ENCODE measurements at regions not wholly inside any gene's neighbourhood (a gene's known extent, or its start where the extent isn't known, plus 50 kb on each side); places are given as distances from the start of the nearest gene placed in this dataset.
"Not testable (repeated sequence)": the region's sequence is repeated elsewhere in the genome, so short reads cannot be mapped to it uniquely, and the experiment has no call there.

DNA sequence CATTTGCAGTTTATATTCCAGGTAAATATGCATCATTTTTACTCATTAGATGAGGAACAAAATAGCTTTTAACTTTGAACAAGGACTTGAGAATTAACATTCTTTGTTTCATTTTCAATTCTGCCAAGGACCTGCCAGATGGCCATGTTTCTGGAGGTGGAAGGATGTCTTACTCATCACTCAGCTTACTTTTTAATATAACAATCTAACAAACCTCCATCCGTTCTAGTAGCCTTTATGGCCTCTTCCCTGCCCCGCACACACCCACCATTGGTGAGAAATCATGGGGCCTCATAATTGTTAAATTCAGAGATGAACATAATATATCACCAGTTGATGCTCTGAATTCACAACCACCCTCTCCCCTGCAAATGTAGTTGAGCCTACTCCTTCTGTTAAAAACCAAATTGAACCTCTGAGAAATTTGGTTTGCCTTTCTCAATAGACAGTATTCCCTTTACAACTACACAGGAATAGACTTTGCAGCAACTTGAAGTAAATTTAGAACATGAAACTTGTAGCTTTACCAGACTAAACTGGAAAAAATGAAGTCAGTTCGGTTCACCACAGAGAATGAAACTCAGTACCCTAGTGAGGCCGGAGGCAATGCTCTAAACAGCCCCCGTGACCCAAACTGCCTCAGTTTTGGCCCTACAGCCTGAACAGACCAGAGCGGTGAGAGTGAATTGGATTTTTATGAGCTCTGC lies 50.1 kb upstream of the ACSL4 start:
- peak in 1 of 2 donors; percentile 10 for DNase-seq

DNA sequence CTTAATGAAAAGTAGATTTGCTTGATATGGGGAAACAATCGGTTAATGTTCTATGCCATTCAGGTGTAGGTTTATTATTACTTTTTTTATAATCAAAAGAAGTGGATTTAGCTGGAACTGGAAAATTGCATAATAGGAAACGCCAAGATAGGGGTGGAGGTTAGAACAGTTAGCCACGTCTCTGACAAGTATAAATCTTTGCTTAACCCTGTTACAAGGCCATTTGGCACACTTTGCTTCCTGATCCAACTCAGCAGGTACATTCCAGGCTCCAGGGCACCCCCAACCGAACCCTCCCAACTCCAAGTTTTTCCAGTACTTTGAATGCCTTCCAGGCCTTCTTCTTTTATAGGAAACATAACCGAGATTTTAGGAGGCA lies 50.6 kb upstream of the ACSL4 start:
- no peak for DNase-seq

DNA sequence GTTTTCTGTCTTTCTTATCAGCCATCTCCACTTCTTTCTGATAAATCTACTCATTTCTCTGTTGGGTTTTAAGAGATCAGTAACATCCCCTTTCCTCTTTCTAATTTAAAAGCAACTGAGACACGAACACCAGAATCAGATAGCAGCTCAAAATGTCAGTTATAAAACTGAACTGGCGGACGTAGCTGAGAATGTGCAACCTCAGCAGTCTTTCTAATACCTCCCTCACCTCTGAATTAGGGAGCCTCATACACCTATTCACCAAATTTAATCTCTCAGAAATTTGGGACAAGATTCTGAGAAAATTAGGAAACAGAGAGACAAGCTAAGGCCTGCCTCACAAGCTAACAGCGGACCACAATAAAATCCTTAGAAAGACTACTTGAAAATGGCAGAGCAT lies 52.0 kb upstream of the ACSL4 start:
- no peak for DNase-seq

DNA sequence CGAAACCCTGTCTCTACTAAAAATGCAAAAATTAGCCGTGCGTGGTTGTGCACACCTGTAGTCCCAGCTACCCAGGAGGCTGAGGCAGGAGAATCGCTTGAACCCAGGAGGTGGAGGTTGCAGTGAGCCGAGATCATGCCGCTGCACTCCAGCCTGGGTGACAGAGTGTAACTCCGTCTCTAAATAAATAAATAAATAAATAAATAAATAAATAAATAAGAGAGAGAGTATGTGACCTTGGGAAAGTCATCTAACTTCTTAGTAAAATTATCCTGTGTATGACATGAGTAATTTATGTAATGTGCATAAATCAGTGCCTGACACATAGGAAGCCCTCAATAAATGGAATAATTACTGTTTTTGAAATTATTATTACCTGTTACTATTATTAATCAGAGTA lies 57.5 kb upstream of the ACSL4 start:
- DNase-seq, result not testable (repeated sequence)

DNA sequence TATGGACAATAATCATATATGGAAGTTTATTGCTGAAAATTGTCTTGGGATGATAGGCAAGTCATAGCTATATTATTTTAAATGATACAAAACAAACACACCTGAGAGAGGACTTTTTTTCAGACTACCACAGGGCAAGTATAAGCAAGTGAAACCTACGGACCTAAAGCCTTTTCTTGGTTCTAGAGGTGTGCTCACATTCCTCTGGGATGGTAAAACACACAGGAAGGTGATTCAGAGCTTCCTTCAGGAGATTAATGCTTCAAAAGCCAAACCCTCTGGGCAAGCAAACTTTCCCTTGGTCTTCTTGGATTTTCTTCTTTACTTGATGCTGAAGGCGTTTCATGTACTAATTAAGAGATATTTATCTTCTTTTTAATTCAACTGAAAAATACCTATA lies 60.1 kb upstream of the ACSL4 start:
- DNase-seq, result no peak

DNA sequence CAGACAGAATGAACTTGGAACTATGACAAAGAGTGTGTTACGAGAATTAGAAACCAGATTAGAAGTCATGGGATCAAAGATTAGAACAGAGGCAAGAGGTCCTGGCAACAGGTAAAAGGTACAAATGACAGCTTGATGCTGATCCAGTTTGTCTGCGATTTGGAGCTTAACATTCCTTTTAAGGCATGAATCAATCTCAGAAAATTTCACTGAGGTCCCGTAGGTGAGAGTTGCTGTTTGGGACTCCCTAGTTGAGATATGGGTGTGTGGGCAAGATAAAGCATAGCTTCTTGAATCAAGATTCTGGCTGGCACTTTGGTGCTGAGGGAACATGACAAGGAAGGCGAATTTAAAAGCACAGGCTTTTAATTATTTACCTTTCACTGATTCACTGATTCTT lies 62.6 kb upstream of the ACSL4 start:
- no peak for DNase-seq

DNA sequence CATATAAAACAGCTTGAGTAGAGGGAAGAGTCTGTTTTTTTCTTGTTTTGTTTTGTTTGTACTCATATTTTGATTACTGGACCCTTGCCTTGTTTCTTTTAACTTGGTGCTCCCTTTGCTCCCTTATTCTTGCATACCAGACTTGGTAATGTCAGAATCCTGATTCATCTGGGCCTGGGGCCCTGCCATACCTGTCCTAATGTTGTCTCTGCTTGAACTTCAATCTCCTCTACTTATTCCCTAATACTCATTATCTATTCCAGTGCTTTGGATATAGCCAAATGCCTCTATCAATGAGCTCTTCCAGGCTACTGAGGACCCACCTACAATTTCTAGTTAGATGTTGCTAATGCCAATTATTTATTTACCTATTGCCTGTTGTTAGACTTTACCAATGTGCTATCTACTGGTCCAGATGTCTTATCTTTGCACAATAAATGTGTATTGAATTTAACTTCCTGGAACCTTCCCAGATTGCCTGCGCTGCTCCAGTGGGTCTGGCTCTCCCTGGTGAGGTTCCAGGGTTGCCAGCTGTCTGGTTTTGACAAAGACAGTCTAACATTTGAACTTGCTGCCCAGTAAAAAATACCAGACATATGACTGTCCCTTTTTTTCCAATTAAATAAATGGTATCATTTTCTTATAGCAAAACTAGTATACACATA lies 64.4 kb upstream of the ACSL4 start:
- DNase-seq, result no peak

DNA sequence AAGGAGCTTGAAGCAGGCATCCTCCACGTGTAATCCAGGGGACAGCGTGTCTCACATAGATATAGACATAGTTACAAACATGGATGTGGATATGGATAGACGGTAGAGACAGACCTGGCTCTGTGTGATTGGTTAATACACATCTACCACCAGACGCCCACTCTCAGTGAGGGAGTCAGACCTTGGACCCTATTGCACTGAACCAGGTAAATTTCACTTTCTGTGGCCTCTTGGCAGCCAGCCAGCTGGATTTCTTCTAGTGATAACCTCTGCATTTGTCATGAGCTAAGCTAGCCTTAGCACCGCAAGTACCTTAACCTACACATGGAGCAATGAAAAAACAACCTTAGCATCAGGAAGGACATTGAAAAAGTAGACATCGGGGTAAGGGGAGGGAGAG lies 79.2 kb upstream of the ACSL4 start:
- DNase-seq, result no peak

DNA sequence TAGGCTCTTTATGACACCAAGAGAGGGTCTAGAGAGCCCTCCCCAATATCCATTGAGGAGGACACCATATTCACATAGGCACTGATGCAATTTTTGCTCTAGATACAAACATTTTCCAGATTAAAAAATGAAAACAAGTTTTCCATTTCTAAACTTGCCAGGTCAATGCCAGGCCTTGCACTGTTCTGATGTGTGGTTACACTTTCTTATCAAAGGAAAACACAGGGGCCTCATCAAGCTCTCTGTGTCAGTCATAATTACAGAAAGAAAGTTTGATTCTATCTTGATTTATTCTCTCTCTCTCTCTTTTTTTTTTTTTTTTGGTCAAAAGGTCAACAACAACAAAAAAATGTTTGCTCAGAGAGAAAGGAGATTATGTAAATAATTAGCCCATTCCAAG lies 80.2 kb upstream of the ACSL4 start:
- DNase-seq, result no peak

DNA sequence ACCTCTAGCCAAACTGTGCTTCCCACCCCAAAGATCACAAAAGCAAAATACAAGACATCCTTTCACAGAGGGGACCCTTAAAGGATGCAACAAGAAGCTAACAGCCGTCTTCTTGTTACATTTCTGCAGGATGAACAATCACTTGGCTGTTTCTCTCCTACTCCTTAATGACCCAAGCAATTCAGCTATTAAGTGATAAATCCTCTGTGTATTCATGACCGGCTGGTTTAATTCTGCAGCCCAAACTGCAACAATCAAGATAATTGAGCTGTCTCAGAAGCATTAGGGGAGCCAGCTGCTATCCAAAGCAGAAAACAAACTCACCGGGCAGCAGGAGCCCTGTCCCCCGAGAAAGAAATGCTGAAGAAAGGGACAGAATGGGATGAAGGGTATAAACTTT lies 85.9 kb upstream of the ACSL4 start:
- DNase-seq, result no peak

DNA sequence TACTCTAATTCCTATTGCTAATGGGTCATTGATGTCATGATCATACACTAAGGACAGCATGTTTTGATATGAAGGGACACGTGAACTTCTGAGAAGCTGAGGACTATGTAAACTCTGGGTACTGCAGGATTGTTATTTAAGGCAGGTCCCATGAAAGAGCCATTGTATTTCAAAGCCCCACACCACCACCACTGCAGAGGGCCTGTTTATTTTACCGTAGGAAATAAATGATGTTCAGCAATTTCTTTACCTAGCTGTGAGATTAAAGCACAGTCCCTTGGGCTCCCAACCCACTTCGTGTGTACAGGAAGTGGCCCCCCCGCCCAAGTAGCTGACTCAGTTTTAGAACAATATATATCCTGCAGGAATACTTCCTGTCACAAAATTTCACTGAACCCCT lies 89.8 kb upstream of the ACSL4 start:
- no peak for DNase-seq

DNA sequence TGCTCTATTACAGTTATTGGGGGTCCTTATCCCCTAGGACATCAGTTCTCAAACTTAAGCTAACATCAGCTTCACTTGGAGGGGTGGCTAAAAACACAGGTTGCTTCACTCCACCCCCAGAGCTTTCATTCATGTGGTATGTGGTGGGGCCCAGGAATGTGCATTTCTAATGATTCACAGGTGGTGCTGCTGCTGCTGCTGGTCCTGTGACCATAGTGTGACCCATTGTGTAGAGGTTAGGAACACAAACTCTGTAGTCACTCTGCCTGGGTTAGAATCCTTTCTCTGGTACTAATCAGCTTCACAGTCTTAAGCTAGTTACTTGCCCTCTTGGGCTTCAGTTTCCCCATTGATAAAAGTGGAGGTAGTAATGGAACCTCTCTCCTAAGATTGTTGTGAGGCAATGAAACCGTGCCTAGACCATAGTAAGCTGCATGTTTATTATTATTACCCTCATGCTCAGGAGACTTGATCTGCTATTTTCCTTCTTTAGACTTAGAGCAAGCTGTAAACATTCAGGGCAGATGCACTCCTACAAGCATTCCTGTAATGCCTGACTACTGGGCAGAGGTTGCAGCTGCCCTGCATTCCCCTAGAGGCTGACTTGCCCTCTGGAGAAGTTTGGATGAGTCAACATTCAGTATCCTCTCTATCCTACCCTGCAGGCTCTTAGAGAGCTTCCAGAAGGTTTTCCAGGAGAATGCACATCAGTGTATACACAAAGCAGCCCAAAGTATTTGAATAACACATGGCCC lies 94.1 kb upstream of the ACSL4 start:
- no peak for DNase-seq

DNA sequence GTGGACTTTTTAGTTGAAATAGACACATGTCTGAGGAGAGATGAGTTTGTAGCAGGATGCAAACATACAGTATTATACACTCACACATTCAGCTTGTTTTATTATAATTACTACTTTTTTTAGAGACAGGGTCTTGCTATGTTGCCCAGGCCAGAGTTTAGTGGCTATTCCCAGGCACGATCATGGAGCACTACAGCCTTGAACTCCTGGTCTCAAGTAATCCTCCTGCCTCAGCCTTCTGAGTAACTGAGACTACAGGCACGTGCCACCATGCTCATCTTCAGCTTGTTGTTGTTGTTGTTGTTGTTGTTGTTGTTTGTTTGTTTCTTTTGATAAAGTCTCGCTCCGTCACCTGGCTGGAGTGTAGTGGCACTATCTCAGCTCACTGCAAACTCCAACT lies 94.7 kb upstream of the ACSL4 start:
- DNase-seq, result no peak

DNA sequence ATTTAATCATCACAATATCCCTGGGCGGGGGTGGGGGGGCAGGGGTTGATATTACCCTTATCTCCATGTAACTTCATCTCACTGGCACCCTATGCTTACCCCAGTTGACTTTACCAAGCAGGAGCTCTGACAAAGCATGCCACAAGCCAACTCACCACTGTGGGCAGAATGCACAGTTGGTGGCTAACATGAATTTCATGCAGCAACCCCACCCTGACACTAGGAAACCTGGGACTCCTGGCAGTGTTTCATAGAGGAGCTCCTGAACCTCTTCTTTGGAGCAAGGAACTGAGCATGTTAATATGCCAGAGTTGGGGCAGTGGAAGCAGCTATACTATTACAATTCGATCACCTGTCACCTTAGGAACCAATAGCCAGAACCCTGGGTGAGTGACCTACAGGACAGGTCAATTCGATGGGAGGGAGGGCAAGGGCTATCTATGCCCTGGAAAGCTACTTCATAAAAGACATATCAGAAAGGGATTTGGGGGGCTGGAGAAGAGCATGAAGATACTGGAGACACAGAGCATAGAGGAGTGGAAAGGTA lies 97.2 kb upstream of the ACSL4 start:
- no peak for DNase-seq

DNA sequence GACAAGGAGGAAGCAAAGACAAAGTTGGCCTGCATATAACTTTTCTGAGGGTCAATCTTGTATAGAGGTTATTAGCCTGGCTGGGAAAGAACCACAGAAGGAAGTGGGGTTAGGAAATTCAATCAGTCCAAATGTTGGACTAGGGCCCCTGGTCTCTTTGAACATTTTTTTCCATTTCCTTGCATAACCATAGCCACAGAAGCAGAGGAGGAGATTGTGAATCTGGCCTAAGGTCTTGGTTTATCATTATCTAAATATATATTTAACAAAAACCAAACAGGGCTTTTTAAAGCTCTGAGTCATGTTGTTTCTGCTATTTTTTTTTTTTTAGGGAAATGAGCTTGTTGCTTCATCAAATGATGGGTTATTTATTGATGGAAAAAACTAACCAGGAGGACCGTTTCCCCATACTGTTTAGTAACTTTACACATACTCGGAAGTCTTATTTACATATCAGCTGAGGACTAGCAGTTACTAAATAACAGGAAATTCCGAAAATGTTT lies 97.7 kb upstream of the ACSL4 start:
- DNase-seq, result no peak

DNA sequence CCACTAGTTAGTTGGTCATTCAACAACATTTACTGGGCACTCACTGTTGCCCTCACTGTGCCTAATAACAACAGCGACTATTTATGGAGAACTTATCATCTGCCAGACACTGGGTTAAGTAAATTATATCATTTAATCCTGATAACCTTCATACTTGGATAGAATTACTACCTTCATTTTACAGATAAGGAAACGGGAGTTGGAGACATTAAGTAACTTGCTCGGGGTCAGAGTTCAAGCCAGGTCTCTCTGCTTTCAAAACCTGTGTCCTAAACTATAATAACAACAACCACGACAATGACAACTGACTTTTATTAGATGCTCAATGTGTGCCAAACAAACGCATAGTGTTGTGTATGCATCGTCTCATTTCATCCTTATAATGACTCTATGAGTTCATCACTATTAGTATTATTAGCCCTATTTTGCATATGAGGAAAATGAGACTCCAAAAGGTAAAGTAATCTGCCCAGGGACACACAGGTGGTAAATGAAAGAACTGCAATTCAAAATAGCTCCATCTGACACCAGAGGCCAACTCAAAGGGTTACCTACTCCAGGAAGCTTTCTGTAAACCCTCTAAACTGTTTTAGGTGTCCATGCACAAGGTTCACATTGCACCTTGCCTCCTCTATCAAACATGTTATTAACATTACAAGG lies 98.4 kb upstream of the ACSL4 start:
- DNase-seq, result no peak

DNA sequence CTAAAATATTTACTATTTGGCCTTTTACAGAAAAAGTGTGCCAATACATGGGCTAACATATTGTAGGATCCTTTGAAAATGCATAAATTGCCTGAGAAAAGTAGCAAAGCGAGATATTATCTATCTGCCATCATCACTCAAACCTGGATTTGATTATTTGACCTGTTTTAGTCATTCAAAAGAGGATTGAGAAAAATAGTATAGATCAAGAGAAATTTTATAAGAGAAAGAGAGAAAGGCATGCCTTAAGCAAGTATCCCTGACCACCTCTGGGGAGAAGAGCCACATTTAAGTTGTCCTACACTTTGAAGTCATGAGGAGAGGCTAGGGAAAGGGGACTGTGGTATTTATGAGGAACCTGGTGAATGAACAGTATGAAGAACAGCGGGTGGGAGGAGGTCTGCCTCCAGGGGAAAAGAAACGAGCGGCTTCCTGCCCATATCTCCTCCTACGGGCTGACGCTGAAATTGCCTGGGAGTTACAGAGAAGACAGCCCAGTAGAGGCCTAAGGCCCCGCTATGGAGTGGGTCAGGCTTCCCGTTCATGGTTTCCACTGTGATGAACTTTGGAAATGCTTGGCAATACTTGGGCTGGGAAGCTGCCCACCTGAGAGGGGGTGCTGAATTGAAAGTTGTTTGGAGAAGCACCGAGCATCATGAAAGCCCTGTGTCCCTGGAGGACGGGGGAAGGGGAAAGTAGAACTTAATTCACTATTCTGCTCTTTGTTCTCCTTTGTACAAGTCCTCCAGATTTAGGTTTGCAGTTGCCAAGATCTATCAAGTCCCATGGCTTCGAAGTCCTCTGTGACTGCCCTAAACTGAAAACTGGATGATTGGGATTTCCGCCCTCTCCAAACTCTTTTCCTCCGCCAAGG lies 106.9 kb upstream of the ACSL4 start:
- DNase-seq, result peak; percentile 5 to 18

DNA sequence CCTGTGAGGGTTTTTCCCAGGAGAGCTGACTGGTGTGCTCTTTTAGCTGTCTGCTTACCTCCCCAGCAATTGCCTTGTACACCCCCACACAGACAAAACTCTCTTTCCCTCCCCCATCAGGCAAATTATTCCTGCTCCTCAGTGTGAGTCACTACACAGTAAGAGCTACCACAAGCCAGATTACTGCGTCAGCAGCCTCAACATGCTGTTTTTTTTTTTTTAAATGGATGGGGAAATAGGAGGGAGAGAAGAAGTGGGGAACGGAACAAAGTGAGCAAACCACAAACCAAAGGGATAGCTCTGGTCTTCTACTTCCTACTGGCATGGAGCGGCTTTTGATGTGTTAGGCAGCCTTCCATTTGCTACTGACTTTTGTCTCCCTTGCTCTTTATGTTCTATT lies 107.5 kb upstream of the ACSL4 start:
- DNase-seq, result peak in 1 of 2 donors; percentile 68

DNA sequence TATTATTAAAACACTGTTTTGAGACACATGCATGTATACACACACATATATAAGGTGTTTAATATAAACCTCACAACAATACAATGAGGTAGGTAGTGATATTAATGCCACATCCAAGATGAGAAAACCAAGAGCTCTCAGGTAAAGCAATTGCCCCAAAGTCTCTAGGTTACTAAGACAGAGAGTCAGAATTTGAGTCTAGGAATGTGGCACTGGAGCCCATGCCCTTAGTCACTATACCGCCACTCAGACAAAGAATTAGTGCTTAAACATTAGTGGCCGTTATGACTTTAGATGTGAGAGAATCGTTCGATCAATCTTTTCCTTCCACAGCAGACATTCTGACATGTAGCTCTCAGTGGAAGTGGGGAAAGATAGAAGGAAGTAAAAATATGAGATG lies 108.2 kb upstream of the ACSL4 start:
- no peak for DNase-seq

DNA sequence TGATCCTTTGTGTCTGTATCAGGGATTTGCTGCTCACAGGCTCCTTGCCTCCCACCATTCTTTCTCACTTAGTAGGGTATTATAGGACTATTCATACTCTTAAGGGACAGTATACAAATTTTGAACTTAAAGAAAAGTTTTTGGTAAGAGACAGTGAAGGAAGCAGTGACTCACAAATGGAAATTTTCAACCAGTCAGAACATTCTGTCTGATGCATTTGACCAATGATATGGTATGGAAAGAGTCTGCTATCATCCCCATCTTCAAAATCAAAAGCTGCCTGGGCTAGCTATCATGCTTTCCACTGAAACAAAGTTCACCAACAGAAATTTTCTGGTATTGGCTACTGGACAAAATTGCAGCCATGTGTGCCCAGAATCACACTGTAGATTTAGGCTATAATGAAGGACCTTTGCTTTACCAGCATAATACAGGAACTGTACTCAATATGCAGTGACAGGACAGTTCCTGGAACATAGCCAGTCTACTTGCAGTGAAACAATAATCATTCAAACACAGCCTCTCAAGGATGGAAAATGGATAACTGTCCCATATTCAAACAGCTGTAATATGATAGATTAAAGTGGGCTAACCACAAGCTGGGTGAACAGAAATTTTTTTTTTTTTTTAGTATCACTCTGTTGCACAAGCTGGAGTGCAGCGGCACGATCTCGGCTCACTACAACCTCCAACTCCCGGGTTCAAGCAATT lies 109.0 kb upstream of the ACSL4 start:
- DNase-seq, result no peak

DNA sequence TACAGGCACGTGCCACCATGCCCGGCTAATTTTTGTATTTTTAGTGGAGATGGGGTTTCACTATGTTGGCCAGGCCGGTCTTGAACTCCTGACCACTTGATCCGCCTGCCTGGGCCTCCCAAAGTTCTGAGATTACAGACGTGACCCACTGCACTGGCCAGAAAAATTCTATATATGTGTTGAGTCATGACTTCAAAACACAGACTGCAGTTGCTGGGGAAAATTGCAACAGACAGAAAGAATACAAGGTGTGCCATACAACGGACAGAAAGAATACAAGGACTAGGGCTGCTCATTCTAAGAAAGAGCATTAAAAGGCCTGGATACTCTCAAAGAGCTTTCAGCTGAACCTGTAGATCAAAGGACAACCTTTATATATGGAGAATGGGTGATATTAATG lies 109.6 kb upstream of the ACSL4 start:
- no peak for DNase-seq
